HG03175 (cell line): ENCODE measurements at regions not wholly inside any gene's neighbourhood (a gene's known extent, or its start where the extent isn't known, plus 50 kb on each side); places are given as distances from the start of the nearest gene placed in this dataset.
"Not testable (repeated sequence)": the region's sequence is repeated elsewhere in the genome, so short reads cannot be mapped to it uniquely, and the experiment has no call there.

Experiments
- ATAC-seq: cut with Tn5 transposase; IDR thresholded peaks from one replicate; pipeline ENCODE4 v1.9.1; 2021; ENCODE audit warnings: mild to moderate bottlenecking, moderate library complexity; ENCODE audit not compliant: unreplicated experiment

DNA sequence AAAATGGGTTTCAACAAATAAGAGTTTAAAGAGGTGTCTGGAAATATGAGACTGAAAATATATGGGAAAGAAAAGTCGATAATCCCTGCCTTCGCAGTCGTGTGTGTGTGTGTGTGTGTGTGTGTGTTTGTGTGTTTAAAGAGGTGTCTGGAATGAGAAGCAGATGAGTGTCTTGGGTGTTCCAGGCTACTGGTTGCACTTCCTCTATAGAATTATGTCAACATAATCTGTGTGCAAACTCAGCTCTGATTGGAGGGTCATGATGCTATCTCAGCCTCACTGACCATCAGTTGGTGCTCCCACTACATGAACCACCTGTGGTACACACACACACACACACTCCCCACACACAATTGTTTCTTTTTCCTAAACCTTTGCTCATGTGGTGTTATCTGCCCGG lies 347.3 kb downstream of the NPIPA8 start:
- ATAC-seq, result no peak

DNA sequence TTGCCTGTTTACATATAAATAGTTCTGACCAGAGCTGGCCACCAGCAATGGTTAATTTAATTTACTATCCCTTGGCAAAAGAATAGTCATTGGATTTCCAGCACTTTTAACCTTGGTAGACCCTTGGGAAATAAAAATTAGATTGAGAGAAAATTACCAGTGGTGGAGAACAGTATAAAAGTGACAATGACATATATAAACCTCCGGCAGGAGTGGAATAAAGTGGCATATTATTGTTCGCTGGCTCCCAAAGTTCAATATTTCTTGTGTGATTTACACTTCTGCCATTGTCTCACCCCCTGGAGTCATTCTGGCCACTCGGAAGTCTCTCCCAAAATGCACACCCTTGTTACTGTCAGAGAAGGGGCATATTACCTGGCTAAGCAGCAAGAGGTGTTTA lies 347.7 kb downstream of the NPIPA8 start:
- ATAC-seq, result no peak

DNA sequence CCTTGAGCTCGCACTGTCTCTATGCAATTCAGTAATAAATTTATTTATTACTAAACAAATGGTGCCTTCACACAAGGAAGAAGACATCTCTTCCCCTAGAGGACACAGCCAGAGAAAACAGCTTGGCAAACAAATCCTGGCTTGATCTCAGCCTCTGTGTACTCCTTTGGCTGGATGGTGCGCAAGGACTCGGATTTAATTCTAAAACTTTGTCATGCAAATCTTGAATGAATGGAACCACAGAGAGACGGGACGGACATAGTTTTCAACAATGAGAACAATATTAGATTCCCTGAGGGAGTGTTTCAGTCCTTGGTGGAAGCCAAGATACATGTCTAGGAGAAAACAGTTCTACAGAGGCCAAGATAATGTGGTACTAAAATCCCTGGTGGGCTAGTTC lies 349.5 kb downstream of the NPIPA8 start:
- ATAC-seq, result no peak

DNA sequence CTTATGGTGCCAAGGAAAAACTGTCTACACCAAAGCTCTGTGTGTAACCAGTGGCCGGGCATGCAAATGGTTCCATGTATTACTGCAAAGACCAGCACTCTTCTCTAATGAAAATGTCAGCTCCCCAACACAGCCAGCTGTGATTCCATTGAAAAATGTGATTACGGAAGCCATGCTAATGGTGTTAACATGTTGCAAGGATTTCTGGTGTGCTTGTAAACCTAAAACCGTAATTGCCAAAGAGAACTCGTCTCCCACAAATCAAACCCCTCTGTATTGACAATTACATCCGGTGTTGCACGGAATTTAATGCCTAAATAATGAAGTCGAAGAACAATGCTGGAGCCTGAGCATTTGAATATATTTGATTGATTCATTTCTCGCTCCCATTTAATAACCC lies 351.7 kb downstream of the NPIPA8 start:
- no peak for ATAC-seq

DNA sequence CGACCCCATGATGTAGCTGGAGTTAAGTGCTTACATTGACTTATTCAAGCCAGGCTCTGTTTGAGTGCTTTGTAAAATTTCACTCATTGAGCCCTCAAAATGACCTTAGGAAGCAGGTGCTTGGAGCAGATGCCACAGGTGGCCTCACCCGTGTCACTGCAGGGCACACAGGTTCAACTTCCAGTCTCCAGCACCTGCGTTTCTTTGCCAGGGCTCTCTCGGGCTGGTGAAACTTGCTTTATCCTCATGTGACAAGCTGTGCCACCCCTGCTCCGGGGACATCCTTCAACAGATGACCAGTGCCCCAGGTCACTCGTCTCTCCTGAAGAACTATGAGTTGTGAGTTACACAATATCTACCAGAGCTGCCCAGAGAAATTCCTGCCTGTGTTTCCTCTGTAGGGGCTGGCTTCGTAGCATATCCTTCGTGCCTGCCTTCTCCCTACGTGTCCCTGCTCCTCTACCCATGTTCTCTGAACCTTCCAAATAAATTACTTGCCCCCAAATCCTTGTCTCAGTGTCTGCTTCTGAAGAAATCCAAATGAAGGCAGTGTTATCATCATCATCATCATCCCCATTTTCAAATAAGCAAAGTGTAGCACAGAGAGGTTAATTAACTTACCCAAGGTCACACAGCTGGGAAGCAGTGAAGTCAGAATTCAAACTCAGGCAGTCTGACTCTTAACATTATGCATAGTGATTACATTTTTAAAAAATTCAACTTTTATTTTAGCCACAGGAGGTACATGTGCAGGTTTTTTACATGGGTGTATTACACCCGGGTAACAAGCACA lies 352.5 kb downstream of the NPIPA8 start:
- no peak for ATAC-seq

DNA sequence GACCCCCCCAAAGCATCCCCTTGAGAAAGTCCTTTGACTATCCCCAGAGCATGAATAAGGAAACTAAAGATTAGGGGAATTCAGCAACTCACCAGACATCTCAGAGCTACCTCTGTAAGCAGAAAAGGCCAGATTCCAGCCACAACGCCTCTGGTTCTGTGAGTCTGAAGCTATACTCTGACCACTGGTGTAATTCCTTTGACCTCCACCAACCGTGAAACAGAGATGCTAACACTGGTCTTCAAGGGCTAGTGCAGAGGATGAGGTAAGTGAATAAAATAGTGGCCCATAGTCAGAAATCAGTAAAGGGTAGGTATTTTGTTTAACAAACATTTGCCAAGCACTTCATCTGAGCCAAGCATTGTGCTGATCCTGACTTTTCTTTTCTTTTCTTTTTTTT lies 353.4 kb downstream of the NPIPA8 start:
- no peak for ATAC-seq

DNA sequence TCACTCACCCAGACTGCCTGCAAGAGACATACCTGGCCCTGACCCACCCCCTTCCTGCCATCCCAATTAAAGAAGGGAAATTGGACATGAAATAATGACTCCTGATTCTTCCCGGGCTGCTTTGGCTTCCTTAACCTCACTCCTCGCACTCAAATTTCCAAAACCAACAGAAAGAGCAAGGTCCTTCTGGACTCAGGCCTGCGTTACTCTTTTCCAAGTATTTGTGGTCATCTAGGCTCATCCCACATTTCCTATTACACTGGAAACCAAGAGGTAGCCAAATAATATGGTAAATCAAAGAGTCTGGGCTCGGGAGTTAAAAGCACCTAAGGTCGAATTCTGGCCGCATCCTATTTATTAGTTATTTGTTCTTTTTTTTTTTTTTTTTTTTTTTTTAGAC lies 359.3 kb downstream of the NPIPA8 start:
- ATAC-seq, result no peak

DNA sequence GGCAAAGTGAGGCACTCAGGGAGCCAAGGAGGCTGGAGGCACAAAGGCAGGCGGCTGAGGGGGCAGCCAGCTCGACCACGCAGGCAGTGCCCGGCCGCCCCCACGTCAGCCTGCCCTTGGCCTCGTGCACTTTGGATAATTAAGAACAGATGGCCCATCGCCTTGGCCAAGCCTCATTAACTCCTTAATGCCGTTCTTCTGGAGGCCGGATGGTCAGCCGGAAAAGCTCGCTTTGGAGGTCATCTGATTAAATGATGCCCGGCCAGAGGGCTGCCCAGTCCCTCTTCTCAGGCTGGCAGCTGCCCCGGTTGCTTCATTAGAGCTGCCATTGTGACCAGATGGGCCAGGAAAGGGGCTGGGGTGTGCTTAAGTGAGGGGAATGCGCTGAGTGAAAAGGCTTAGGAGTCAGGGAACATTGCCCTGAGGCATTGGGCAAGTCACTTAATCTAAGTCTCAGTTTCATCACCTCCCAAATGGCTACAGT lies 364.0 kb downstream of the NPIPA8 start:
- ATAC-seq, result no peak

DNA sequence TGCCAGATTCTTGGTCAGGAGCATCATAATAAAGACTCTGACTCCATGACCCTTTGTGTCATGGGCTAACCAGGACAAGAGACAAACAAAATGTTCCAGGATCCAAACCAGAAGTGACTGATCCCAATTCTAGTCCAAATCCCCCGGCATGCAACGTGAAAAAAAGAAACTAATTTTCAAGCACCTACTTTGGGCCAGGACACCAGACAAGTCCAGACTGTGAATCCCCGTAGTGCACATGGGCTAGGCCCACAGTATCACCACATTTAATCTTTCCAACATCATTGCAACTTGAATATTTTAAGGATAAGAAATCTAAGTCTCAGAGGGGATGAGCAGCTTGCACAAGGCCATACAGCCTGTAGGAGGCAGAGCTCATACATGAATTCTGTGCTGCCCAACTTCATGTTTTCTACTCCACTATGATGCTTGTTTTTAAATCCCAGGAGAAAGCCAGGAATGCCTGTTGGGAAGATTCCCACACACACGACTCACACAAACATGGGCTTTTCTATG lies 365.7 kb downstream of the NPIPA8 start:
- no peak for ATAC-seq

DNA sequence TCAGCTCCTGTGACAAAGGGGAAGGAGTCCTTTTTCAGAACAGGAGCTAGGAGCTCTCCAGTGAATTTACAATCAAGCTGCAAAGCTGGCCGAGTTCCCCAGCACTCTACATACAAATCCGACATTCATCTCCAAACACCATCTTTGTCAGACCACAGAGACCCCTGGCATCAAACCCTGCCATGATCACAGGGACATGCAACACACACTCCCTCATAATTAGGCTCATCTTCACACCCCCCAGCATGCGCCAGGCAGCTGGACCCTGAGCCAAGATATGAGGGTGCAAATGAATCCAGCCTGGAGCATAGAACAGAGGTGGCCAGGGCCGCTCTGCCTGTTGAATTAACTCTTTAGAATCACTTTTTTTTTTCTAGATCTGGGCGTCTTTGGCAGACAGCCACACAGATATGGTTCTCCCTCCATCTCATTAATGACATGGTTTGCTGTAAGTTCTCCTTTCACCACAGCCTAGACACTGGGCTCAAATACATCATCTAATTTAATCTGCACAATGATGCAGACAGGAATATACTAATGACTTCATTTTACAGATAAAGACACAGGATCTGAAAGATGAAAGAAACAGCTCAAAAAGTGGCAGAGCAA lies 366.3 kb downstream of the NPIPA8 start:
- ATAC-seq, result no peak

DNA sequence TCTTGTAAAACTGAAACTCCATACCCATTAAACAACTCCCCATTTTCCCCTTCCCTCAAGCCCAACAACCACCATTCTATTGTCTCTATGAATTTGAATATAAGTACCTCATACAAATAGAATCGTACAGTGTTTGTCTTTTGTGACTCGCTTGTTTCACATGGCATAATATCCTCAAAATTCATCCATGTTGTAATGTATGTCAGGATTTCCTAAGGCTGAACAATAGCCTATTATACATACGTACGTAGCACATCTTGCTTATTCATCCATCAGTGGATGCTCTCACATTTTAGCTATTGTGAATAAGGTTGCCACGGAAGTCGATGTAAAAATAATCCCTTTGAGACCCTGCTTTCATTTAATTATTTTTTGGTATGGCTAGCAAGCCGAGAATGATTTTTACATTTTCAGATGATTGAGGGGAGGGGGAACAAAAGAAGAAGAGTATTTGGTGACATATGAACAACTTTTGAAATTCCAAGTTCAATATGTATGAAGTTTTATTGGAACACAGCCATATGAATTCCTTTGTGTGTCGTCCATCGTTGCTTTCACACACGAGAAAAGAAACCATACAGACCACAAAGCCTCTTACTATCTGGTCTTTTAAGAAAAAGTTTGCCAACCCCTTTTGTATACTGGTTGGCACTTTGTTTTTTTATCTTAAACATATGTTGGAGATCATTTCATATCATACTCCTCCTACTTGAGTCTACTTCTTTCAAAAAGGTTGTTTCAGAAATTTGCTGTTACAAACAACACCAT lies 371.2 kb downstream of the NPIPA8 start:
- ATAC-seq, result no peak

DNA sequence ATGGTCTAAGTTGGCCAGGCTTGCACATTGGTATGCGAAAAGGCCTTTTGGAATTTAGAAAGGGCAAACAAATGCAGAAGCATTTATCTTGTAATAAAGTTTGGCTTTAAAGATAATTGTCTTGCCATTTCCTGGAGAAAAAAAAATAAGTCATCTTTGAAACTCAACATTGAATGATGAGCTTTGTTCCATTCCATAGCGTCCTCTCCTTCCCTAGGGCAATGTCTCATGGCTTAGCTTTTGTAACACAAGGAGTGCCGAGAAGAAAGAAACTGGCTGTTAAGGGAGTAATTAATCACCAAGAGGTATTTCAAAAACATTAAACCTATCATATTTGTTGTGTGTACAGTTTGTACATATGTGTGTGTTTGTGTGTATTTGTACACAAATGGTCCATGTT lies 372.3 kb downstream of the NPIPA8 start:
- no peak for ATAC-seq

DNA sequence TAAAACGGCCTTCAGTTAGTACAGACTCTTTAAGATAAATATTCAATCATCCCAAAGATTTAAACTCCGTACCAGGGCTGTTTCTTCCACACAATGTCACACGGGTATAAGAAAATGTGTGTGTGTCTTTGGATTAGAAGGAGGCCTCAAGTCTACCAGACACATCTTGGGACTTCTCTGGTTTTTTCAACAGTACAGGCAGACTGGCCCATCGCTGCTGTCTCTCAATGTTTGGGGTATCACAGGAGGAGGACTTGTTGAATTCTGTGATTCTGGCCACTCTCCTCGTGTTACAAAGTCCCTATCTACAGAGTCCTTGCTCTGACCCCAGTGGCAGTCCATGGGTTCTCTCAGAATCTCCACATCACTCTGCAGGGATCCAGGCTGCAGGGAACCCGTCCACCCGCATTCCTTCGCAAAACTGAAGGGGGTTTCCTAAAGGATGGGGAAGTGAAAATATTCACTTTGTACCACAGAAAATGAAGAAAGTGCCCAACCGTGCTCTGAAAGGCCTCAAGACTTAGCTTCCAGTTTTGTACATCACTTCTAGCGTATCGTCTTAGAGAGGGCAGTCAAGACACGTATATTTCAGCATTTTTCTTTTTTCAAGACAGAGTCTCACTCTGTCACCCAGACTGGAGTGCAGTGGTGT lies 373.2 kb downstream of the NPIPA8 start:
- ATAC-seq, result no peak

DNA sequence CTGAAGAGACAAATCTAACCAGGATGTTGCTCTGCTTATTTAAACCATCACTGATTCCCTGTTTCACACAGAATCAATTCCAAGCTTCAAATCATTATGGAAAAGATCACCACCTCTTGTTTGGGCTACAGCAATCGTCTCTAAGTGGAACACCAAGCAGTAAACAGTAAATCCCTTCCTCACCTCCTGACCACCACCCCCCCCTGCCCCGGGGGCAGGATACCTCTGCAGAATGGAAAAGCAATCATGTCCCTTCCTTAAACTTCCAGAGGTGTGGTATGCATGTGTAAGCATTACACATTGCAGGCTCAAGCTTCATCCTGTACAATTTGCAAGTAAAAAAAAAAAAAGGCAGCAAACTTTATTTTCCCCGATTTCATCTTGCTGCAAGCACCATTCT lies 373.8 kb downstream of the NPIPA8 start:
- ATAC-seq, result no peak

DNA sequence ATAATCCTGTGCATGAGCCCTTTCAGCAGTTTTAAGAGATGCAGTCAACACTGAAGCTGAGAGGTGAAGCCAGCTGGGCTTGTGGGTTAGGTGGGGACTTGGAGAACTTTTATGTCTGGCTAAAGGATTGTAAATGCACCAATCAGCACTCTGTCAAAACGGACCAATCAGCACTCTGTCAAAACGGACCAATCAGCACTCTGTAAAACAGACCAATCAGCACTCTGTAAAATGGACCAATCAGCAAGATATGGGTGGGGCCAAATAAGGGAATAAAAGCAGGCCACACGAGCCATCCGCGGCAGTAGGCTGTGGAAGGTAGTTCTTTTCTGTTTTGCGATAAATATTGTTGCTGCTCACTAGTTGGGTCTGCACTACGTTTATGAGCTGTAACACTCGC lies 374.7 kb downstream of the NPIPA8 start:
- ATAC-seq, result not testable (repeated sequence)

DNA sequence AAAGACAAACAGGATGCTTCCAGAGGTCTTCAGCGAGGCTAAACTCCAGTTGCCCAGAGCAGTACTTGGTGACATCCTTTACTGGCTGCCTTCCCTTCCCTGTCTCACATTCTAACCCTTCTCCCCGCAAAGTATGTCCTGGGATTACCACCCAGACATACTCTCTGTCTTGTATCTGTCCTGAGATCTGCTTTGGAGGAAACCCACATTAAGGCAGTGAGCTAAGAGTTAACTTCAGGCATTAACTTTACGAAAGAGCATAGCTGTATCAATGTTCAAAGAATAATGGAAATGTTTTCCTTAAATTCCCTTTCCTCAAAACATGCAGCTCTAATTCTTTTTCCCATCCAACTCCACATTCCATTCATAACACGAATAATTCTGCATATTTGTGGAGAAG lies 385.2 kb downstream of the NPIPA8 start:
- ATAC-seq, result no peak

DNA sequence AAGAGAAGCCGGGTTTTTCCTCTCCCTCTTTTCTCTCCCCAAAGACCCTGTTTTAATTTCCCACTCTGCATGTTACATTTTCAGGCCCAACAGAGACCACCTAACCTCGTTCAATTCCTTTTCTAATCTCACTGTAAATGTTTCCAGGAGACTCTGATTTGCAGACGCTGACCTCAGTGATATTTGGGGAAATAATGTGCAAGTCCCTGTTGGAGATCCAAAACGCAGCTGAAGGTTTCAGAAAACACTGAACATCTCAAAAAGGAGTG lies 386.6 kb downstream of the NPIPA8 start:
- no peak for ATAC-seq

DNA sequence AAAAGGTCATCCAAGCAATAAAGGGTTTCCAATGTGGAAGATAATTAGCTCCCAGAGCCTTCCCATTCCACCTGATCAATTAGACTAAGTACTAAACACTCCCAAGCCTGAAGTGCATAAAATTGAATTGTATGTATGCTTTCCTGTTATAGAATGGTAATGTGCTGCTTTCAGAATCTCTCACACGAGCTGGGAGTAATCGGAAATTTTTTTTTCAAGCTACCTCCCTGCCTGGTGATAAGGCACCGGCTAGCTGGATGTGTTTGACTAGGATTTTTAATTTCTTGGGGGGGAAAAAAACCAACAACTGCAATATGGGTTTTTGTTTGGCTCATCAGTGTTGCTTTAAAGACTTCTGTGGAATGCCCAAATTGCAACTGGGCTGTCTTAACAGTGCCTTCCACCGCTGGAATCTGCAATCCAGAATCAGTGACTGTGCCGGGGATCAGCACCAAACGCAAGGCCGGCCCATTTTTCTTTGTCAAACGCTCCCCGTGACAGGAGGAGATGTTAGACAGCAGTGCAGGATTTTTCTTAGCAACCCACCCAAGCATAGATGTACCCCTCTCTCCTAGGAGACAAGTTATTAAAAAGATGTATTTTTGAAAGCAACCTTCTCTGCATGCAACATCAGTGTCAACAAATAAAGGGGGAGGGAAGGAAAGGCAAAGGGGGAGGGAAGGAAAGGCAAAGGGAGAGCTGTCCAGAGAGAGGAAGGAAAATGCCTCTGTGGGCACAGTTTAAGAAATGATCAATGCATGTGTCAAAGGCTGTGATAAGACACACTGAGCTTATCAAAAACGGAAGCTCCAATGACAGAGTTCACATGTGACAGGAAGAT lies 387.2 kb downstream of the NPIPA8 start:
- ATAC-seq, result no peak

DNA sequence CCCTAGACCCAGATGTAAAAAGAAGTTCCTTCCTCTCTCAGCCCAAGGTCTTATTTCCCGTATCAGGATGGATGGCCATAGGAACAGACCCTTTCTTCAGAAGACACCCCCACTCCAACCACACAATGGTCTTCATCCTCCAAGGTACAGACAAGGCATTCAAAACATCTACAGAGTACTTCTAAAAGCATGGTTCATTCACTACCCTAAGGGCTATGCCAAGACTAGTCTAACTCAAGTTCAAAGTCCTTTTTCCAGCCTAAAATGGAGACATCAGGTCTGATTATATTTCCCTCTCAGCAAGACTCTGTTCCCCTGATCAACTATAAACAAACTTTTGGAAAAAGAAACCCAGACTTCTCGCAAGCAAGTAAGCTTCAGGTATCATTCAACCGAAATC lies 388.9 kb downstream of the NPIPA8 start:
- no peak for ATAC-seq

DNA sequence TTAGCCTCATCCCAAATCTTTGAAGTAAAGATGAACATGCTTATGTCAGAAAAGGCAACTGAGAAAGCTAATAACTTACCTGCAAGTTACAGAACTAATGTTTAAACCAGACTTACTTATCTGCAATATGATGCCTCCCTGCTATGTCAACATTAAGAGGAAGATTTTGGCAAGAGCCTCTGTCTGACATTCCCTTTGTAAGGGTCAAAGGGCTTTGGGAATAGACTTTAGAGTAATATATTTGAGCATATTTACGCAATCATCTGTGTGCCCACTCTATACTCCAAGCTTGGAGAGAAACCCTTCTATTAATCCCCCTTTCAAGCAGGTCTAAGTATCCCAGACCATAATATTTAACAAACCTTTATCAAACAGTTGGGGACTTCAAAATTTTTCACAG lies 389.4 kb downstream of the NPIPA8 start:
- ATAC-seq, result no peak
